Muscle layer of colon (tissue), 2 donors: ENCODE measurements at regions not wholly inside any gene's neighbourhood (a gene's known extent, or its start where the extent isn't known, plus 50 kb on each side); places are given as distances from the start of the nearest gene placed in this dataset.

ENCODE experiments used
- H3K27ac ChIP-seq: one replicate; pipeline ENCODE4 v1.7.0; 2013; ENCODE audit warnings: low read depth, mild to moderate bottlenecking, low read length, moderate library complexity
- H3K27me3 ChIP-seq, 2 donors: one replicate each; pipeline ENCODE4 v1.7.0; 2013; ENCODE audit warnings: low read length in 2 of 2, mild to moderate bottlenecking in 2 of 2; ENCODE audit not compliant: insufficient read depth in 2 of 2, control insufficient read depth in 1 of 2
- H3K36me3 ChIP-seq: one replicate; pipeline ENCODE4 v1.7.0; 2013; ENCODE audit warnings: mild to moderate bottlenecking, low read length; ENCODE audit not compliant: insufficient read depth
- H3K4me1 ChIP-seq: one replicate; pipeline ENCODE4 v1.7.0; 2013; ENCODE audit warnings: mild to moderate bottlenecking, low read length; ENCODE audit not compliant: insufficient read depth
- H3K4me3 ChIP-seq, 2 donors: one replicate each; pipeline ENCODE4 v1.7.0; 2013; ENCODE audit warnings: low read length in 2 of 2, low read depth in 1 of 2, mild to moderate bottlenecking in 1 of 2, moderate library complexity in 1 of 2
- H3K9ac ChIP-seq: one replicate; pipeline ENCODE4 v1.7.0; 2013; ENCODE audit warnings: low read length
- H3K9me3 ChIP-seq: one replicate; pipeline ENCODE4 v1.7.0; 2013; ENCODE audit warnings: mild to moderate bottlenecking, low read length
- donor health status: abdominal sarcoma.
- donor health status: Adenocarcinoma of cecum.

DNA sequence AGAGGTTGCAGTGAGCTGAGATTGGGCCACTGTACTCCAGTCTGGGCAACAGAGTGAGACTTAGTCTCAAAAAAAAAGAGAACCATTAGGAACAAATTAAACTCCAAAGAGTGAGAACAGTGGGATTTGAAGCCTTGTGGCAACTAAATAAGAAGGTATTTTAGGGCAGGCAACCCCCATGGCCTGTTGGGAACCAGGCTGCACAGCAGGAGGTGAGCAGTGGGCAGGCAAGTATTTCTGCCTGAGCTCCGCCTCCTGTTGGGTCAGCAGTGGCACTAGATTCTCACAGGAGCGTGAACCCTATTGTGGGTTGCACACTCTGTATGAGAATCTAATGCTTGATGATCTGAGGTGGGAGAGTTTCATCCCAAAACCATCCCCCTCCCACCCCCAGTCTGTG lies 57.6 kb upstream of the MED9 start:
- Histone ChIP-seq H3K36me3 (no peaks in the 10 kb centered on the region), H3K4me1 (no peaks in the 10 kb centered on the region), H3K9me3 (no peaks in the 10 kb centered on the region), H3K9ac (no peak overlapping the region), H3K27me3 (no peaks in the 10 kb centered on the region), H3K4me3 (no peak overlapping the region), H3K27ac (no peak overlapping the region)

DNA sequence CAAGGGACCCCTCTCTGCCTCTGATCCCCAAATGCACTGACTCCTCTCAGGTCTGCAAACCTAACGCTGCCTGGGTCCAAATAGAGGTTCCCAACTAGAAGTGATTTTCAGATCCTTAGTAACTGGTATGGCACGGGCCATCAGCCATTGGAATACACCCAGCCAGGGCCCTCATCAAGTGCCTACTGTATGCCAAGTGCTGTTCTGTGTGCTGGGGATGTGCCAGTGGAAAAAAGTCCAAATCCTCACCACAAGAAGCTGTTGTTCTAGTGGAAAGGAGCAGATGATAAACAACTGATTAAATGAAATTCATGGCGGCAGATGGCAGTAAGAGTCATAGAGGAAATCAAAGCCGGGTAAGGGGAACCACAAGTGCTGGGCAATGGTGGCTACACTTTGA lies 57.2 kb upstream of the MED9 start:
- H3K4me3 ChIP-seq: no peak overlapping the region
- no peaks in the 10 kb centered on the region for H3K9me3 ChIP-seq
- no peaks in the 10 kb centered on the region for H3K36me3 ChIP-seq
- no peak overlapping the region for H3K27ac ChIP-seq
- H3K27me3 ChIP-seq: no peaks in the 10 kb centered on the region
- H3K4me1 ChIP-seq: no peaks in the 10 kb centered on the region
- no peak overlapping the region for H3K9ac ChIP-seq

DNA sequence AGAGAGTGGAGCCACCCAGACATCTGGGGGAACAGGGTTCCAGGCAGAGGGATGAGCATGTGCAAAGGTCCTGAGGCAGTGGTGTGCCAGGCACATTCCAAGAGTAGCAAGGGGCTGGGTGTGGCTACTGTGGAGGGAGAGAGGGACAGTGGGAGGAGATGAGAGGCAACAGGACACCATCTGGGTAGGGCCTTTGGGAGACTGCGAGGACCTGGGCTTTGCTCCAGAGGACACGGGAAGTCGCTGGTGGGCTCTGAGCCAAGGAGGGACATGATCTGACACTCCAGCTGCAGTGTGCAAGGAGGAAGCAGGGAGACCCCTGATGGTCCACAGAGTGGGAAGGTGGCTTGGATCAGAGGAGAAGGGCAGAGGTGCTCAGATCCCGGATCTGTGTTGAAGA lies 56.7 kb upstream of the MED9 start:
- H3K9ac ChIP-seq: no peak overlapping the region
- no peak overlapping the region for H3K27ac ChIP-seq
- H3K4me3 ChIP-seq: no peak overlapping the region
- H3K4me1 ChIP-seq: no peaks in the 10 kb centered on the region
- no peaks in the 10 kb centered on the region for H3K27me3 ChIP-seq
- no peaks in the 10 kb centered on the region for H3K9me3 ChIP-seq
- no peaks in the 10 kb centered on the region for H3K36me3 ChIP-seq

DNA sequence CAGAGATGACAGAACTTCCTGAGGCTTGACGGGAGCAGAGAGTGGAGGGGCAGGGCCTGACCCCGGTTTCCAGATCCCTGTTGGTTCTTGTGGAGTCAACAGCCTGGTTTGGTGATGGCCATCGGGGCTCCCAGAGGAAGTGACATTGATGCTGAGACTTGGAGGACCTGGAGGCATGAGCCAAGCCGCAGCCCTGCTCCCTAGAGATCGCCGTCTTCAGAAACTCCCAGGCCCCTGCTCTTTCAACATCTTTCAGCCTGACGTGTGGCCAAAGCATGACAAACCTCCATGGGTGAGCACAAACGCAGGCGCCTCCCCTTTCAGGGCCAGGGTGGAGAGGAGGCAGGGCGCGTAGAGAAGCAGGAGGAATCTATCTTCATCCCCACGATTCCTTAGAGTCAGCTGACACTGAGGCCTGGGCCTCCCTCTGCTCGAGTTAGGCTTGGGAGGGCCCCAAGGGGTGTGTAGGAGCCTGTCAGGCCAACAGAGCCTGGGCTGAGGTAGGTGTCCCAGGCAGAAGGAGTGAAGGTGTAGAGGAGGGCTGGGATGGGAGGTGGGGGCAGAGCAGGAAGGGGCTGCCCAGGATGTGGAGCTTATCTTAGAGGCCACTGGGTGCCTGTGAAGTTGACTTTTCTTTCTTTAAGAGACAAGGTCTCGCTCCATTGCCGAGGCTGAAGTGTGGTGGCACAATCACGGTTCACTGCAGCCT lies 56.1 kb upstream of the MED9 start:
- Histone ChIP-seq H3K4me1 (no peaks in the 10 kb centered on the region), H3K27ac (no peak overlapping the region), H3K4me3 (no peak overlapping the region), H3K9me3 (no peaks in the 10 kb centered on the region), H3K9ac (no peak overlapping the region), H3K27me3 (no peaks in the 10 kb centered on the region), H3K36me3 (no peaks in the 10 kb centered on the region)

DNA sequence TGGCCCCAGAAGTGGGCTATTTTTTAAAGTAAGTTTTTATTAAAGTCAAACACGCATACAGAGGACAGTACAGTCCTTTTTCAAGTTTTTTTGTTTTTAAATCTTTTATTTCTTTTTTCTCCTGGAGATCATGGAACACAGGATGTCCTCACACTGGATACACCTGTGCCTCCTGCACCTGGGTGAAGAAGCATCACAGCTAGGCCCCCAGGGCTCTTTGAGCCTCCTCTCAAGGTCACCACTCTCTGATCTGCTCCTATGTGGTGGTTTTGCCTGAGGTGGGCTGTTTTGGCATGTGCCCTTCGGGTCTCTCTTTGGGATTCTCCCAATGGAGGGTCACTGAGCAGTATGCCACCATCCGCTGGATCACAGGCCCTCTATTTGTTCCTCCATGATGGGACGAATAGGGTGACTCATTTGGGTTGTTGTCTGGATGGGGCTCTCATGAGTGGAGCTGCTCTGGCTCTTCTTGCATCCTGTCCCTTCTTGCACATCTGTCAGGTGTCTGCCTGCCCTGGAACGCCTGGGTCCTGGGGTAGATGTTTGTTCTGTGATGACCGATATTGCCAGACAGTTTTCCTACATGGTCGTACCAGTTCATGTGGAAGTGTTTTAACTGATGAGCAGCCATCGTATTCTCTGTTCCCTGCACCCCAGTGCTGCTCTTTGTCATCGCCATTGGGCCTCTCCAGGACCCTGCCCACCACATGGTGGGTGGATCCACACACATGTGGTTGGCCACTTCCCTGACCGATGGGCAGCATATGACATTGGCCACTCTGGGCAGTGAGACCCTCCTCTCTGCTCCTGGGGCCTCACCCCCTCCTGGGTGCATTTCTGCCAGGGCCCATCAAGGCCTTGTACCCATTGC lies 55.2 kb upstream of the MED9 start:
- no peak overlapping the region for H3K4me3 ChIP-seq
- no peaks in the 10 kb centered on the region for H3K27me3 ChIP-seq
- H3K9ac ChIP-seq: no peak overlapping the region
- no peaks in the 10 kb centered on the region for H3K36me3 ChIP-seq
- H3K9me3 ChIP-seq: no peaks in the 10 kb centered on the region
- H3K4me1 ChIP-seq: no peaks in the 10 kb centered on the region
- no peak overlapping the region for H3K27ac ChIP-seq

DNA sequence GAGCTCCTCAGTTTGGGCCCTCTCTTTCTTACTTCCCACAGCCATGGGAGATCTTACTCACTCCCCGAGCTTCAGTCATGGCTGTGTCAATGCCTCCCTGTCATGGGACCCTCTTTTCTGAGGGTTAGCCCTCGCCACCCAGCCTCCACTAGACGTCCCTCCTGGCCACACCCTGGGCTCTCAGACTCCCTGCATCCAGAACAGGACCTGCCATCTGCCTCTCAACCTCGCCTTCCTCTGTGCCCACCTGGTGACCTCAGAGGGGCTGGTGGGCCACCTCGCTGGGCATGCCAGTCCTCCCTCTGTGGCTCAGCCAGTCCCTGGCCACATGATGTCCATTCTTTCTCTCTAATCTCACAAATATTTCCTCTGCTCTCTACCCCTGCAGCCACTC lies 54.6 kb upstream of the MED9 start:
- H3K4me3 ChIP-seq: no peak overlapping the region
- no peaks in the 10 kb centered on the region for H3K27me3 ChIP-seq
- no peak overlapping the region for H3K27ac ChIP-seq
- no peak overlapping the region for H3K9ac ChIP-seq
- no peaks in the 10 kb centered on the region for H3K9me3 ChIP-seq
- no peaks in the 10 kb centered on the region for H3K36me3 ChIP-seq
- no peaks in the 10 kb centered on the region for H3K4me1 ChIP-seq

DNA sequence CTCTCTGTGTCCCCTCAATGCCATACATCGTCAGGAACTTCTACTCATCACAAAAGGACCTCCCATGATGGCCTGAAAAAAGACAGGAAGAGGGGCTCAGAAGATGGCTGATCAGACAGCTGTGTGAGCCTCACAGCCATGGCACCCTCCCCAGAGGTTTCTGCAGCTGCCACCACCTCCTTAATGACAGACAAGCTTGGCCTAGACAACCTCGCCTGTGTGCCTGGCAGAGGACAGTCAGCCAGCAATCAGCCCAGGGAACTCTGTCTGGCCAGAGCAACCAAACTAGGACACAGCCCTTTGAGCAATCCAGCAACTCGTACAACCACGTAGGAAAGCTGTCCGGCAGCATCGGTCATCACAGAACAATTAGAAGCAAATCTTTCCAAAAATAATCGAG lies 54.2 kb upstream of the MED9 start:
- Histone ChIP-seq H3K9me3 (no peaks in the 10 kb centered on the region), H3K36me3 (no peaks in the 10 kb centered on the region), H3K4me3 (no peak overlapping the region), H3K9ac (no peak overlapping the region), H3K27me3 (no peaks in the 10 kb centered on the region), H3K27ac (no peak overlapping the region), H3K4me1 (no peaks in the 10 kb centered on the region)

DNA sequence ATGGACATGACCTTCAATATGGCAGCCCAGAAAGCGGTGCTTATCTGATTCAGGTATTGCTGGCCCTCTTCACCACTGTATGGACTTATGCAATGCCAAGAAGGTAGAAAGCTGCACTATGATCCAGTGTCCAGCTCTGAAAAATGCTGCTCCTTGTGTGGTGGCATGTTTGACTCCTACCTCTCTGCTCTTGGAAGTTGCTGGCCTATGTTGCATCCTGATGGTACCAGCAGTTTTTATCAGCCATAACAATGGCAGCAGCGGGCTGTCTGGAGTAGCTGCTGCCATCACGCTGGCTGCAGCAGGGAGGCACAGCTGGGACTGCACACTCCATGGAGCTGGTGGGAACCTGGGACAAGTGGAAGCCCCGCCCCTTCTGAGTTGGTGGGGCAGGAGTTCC lies 53.1 kb upstream of the MED9 start:
- no peaks in the 10 kb centered on the region for H3K27me3 ChIP-seq
- no peak overlapping the region for H3K27ac ChIP-seq
- H3K36me3 ChIP-seq: no peaks in the 10 kb centered on the region
- H3K9me3 ChIP-seq: no peaks in the 10 kb centered on the region
- H3K9ac ChIP-seq: no peak overlapping the region
- H3K4me1 ChIP-seq: no peaks in the 10 kb centered on the region
- H3K4me3 ChIP-seq: no peak overlapping the region

DNA sequence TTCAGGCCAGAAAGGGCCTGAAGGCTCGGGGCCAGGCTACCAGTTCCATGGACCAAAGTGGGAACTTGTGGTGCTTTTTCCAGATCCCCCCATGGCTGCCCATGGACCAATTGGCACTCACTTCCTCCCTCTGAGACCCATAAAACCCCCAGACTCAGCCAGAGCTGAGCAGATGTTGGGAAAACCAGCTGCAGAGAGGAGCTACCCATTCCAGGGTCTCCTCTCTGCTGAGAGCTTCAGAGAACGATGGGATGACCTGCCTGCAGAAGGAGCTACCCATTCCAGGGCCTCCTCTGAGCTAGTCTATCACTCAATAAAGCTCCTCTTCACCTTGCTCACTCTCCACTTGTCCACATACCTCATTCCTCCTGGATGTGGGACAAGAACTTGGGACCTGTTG lies 52.2 kb upstream of the MED9 start:
- Histone ChIP-seq H3K27me3 (no peaks in the 10 kb centered on the region), H3K4me1 (no peaks in the 10 kb centered on the region), H3K9me3 (no peaks in the 10 kb centered on the region), H3K9ac (no peak overlapping the region), H3K36me3 (no peaks in the 10 kb centered on the region), H3K4me3 (no peak overlapping the region), H3K27ac (no peak overlapping the region)

DNA sequence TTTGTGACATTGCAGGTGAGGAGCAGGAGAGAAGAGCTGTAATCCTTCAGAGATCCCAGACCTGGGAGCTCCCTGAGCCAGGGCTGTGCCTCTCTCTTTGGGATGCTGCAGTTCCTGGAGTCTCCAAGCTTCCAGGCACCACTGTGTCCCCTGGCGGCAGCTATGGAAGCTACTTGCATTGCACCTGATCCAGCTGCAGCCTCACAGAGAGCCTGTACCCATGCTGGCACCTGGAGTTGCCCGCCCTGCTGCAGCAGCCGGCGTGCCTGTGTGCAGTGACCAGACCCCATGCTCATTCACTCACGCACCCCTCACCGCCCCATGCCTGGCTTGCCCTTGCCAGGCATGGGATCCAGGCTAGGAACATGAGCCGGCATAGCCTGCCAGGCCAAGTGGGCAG lies 51.8 kb upstream of the MED9 start:
- Histone ChIP-seq H3K4me1 (no peaks in the 10 kb centered on the region), H3K27me3 (no peaks in the 10 kb centered on the region), H3K4me3 (no peak overlapping the region), H3K9me3 (no peaks in the 10 kb centered on the region), H3K36me3 (no peaks in the 10 kb centered on the region), H3K9ac (no peak overlapping the region), H3K27ac (no peak overlapping the region)

DNA sequence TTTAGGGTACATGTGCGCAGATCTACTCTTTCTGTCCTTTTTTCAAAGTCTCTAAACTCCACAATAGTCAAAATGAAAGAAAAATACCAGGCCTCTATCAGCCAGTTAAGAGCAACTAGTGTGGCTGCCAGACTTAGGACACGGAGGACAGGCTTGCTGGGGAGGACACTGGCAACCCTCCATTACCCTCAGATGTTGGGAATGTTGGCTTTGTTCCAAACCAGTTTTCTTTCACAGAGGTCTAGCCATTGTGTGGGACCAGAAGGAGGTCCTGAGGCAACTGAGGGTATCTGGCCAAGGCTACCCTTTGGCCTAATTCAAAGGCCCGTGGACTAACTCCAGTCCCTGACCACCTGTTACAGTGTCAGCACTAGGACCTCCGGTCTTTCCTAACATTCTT lies 51.2 kb upstream of the MED9 start:
- no peaks in the 10 kb centered on the region for H3K27me3 ChIP-seq
- no peak overlapping the region for H3K9ac ChIP-seq
- no peaks in the 10 kb centered on the region for H3K36me3 ChIP-seq
- no peak overlapping the region for H3K4me3 ChIP-seq
- no peak overlapping the region for H3K27ac ChIP-seq
- H3K4me1 ChIP-seq: no peaks in the 10 kb centered on the region
- no peaks in the 10 kb centered on the region for H3K9me3 ChIP-seq

DNA sequence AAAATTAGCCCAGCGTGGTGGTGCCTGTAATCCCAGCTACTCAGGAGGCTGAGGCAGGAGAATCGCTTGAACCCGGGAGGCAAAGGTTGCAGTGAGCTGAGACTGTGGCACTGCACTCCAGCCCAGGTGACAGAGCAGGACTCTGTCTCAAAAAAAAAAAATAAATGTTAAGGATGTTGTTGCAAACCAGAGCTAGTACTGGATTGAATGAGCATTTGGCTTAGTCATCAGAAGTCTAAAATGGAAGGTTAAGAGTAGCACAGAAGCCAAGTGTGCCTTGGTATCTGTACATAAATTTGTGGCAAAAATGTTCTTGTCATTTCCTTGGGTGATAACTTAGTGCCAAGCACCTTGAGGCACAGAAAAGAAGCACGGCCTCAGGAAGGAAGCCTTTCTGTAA lies 50.6 kb upstream of the MED9 start:
- Histone ChIP-seq H3K9ac (no peak overlapping the region), H3K27me3 (no peaks in the 10 kb centered on the region), H3K4me1 (no peaks in the 10 kb centered on the region), H3K9me3 (no peaks in the 10 kb centered on the region), H3K4me3 (no peak overlapping the region), H3K36me3 (no peaks in the 10 kb centered on the region), H3K27ac (no peak overlapping the region)
